Uterus (tissue), 3 donors: ENCODE measurements at regions not wholly inside any gene's neighbourhood (a gene's known extent, or its start where the extent isn't known, plus 50 kb on each side); places are given as distances from the start of the nearest gene placed in this dataset.

Source experiments
- DNase-seq, 2 donors: peaks; one replicate each; pipeline ENCODE4 v3.0.0-alpha.2; 2019 to 2020
- H3K27ac ChIP-seq, 2 donors: fragments of 200-600 bp; sonication (generic); 1 replicate in 1 of 2; 2 replicates in 1 of 2; pipeline ENCODE4 v1.5.1; 2016 to 2018
- H3K27me3 ChIP-seq, 2 donors: fragments of 200-600 bp; sonication (generic); one replicate each; pipeline ENCODE4 v1.5.1; 2018 to 2019; ENCODE audit warnings: control low read depth in 1 of 2
- H3K36me3 ChIP-seq, 2 donors: fragments of 200-600 bp; sonication (generic); one replicate each; pipeline ENCODE4 v1.5.1; 2019; ENCODE audit warnings: control low read depth in 1 of 2
- H3K4me1 ChIP-seq, 2 donors: fragments of 200-600 bp; sonication (generic); one replicate each; pipeline ENCODE4 v1.5.1; 2018 to 2019; ENCODE audit warnings: control low read depth in 1 of 2
- H3K4me3 ChIP-seq, 2 donors: fragments of 200-600 bp; sonication (generic); 1 replicate in 1 of 2; 2 replicates in 1 of 2; pipeline ENCODE4 v1.5.1; 2018 to 2019; ENCODE audit warnings: mild to moderate bottlenecking in 1 of 2
- H3K9me3 ChIP-seq, 2 donors: fragments of 200-600 bp; sonication (generic); one replicate each; pipeline ENCODE4 v1.5.1; 2019; ENCODE audit warnings: control low read depth in 1 of 2
- CTCF ChIP-seq, 4 experiments: fragments of 200-600 bp in 2 of 4; fragments of 450-650 bp in 2 of 4; sonication (generic) in 2 of 4; IDR thresholded peaks; one replicate each; pipeline ENCODE4 v1.5.1; 2016 to 2019; ENCODE audit warnings: antibody characterized with exemption in 4 of 4, mild to moderate bottlenecking in 2 of 4, moderate library complexity in 1 of 4
- POLR2A ChIP-seq, 2 donors: fragments of 450-650 bp; IDR thresholded peaks; one replicate each; pipeline ENCODE4 v1.6.1; 2016; ENCODE audit warnings: antibody characterized with exemption in 2 of 2, mild to moderate bottlenecking in 1 of 2, moderate library complexity in 1 of 2
- intact Hi-C: fragments of 100-400 bp; cut with DNase I; formaldehyde crosslinking; loops from one replicate; pipeline ENCODE4 v1.15.1; 2023; ENCODE audit warnings: low total_unique reads
- donor health status: DM: yes; HTN: yes; CAD: no.

- Histone ChIP-seq H3K9me3 (no peaks in the 10 kb centered on the region), H3K4me3 (no peak overlapping the region), H3K36me3 (no peaks in the 10 kb centered on the region), H3K27ac (no peak overlapping the region), H3K27me3 (no peaks in the 10 kb centered on the region), H3K4me1 (no peaks in the 10 kb centered on the region)
- TF ChIP-seq CTCF (IDR thresholded peaks at IDR 0.05) (no peak), POLR2A (IDR thresholded peaks at IDR 0.05) (no peak)
- no peak for DNase-seq
- intact Hi-C loops, result no loop called here
These were observed 624.8 kb upstream of the NOVA1 start for GRCh38 chr14:27222671-27223070.

GRCh38 chr14:27223906-27224305 lies 626.1 kb upstream of the NOVA1 start:
- Histone ChIP-seq H3K27me3 (no peaks in the 10 kb centered on the region), H3K9me3 (no peaks in the 10 kb centered on the region), H3K4me1 (no peaks in the 10 kb centered on the region), H3K27ac (no peak overlapping the region), H3K4me3 (no peak overlapping the region), H3K36me3 (no peaks in the 10 kb centered on the region)
- intact Hi-C loops, result no loop called here
- no peak for TF ChIP-seq CTCF (IDR thresholded peaks at IDR 0.05)
- TF ChIP-seq POLR2A (IDR thresholded peaks at IDR 0.05), result no peak
- no peak for DNase-seq

- Histone ChIP-seq H3K4me1 (no peaks in the 10 kb centered on the region), H3K36me3 (no peaks in the 10 kb centered on the region), H3K9me3 (no peaks in the 10 kb centered on the region), H3K4me3 (no peak overlapping the region), H3K27ac (no peak overlapping the region), H3K27me3 (no peaks in the 10 kb centered on the region)
- intact Hi-C loops, result no loop called here
- TF ChIP-seq POLR2A (IDR thresholded peaks at IDR 0.05) (no peak), CTCF (IDR thresholded peaks at IDR 0.05) (no peak)
- no peak for DNase-seq
These were observed 630.2 kb upstream of the NOVA1 start for GRCh38 chr14:27228053-27228452.

GRCh38 chr14:27234331-27234730 lies 636.5 kb upstream of the NOVA1 start:
- no peaks in the 10 kb centered on the region for H3K9me3 ChIP-seq
- H3K27ac ChIP-seq, result no peak overlapping the region
- H3K4me3 ChIP-seq, result no peak overlapping the region
- no peak for DNase-seq
- intact Hi-C loops, result no loop called here
- no peaks in the 10 kb centered on the region for H3K4me1 ChIP-seq
- TF ChIP-seq CTCF (IDR thresholded peaks at IDR 0.05), result no peak
- TF ChIP-seq POLR2A (IDR thresholded peaks at IDR 0.05), result no peak
- H3K27me3 ChIP-seq, result peaks cover 0 to 8% of the 10 kb centered on the region in 2 donors
- H3K36me3 ChIP-seq, result no peaks in the 10 kb centered on the region

GRCh38 chr14:27236601-27237000 lies 638.8 kb upstream of the NOVA1 start:
- H3K36me3 ChIP-seq, result no peaks in the 10 kb centered on the region
- TF ChIP-seq CTCF (IDR thresholded peaks at IDR 0.05) (no peak), POLR2A (IDR thresholded peaks at IDR 0.05) (no peak)
- H3K27me3 ChIP-seq, result peaks cover 0 to 8% of the 10 kb centered on the region in 2 donors
- H3K9me3 ChIP-seq, result no peaks in the 10 kb centered on the region
- intact Hi-C loops, result no loop called here
- no peak for DNase-seq
- no peak overlapping the region for H3K4me3 ChIP-seq
- no peak overlapping the region for H3K27ac ChIP-seq
- H3K4me1 ChIP-seq, result no peaks in the 10 kb centered on the region
